ENCODE measurements at regions not wholly inside any gene's neighbourhood (a gene's known extent, or its start where the extent isn't known, plus 50 kb on each side); places are given as distances from the start of the nearest gene placed in this dataset.

GRCh38 chr13:95360464-95361097 is 59.3 kb upstream of the ABCC4 start:
- TF ChIP-seq CTCF (IDR thresholded peaks at IDR 0.05) (no peak), POLR2A (IDR thresholded peaks at IDR 0.05) (no peak)

All from right lobe of liver (tissue), 4 donors.